HG02970 (cell line): ENCODE measurements at regions not wholly inside any gene's neighbourhood (a gene's known extent, or its start where the extent isn't known, plus 50 kb on each side); places are given as distances from the start of the nearest gene placed in this dataset.
"Not testable (repeated sequence)": the region's sequence is repeated elsewhere in the genome, so short reads cannot be mapped to it uniquely, and the experiment has no call there.

ENCODE experiments used
- ATAC-seq: cut with Tn5 transposase; IDR thresholded peaks from one replicate; pipeline ENCODE4 v1.9.1; 2021; ENCODE audit warnings: mild to moderate bottlenecking, moderate library complexity, moderate number of reproducible peaks; ENCODE audit not compliant: unreplicated experiment, low FRiP score

DNA sequence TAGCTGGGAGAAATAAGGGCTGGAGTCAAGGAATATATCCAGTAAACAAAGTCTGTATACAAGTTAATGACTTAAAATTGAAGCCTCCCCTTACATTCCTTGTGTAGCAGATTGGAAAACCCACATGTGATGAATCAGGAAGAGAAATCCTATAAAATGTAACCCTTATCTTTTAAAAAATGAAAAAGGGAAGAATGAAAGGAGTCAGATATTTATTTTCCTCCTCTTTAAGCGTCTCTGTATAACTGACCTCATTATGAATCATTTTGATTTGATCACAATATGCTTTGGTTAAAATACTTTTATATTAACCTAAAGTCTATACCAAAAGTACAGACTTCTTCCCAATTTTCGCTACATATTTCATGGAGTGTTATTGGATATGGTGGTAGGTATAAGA is 316.3 kb upstream of the STAC start:
- ATAC-seq, result no peak

DNA sequence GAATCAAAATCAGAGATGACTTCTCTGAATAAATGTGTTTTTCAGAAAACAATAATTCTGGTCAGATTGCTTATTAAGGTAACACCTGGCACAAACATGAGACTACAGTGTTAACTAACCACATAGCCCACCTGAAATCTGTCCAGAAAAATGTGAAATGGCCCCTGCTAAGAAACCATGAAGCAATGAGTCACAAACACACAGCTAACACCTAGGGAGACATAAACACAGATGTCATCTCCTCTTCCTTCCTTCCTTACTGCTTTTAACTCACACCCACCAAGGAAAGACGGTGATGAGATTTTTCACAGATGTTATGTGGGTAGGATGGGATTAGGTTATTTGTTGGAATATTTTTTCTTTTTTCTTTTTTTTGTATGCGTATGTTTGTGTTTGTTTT is 315.0 kb upstream of the STAC start:
- ATAC-seq, result no peak

DNA sequence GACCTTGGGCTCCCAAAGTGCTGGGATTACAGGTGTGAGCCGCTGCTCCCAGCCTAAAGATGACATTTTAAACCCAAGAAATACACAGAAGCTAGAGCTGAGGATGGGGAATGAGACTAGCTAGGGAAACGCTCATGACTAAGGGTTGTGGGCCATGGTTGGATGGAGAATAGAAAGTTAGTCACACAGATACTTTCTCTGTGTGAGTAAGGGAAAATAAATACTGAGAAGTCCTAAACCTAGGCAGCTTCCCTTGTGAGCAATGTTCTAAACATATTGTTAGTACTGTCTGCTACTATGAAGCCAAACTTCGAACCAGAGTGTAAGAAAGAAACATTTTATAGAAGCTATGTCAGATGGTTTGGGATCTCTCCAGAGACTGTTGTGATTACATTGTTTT is 304.8 kb upstream of the STAC start:
- no peak for ATAC-seq

DNA sequence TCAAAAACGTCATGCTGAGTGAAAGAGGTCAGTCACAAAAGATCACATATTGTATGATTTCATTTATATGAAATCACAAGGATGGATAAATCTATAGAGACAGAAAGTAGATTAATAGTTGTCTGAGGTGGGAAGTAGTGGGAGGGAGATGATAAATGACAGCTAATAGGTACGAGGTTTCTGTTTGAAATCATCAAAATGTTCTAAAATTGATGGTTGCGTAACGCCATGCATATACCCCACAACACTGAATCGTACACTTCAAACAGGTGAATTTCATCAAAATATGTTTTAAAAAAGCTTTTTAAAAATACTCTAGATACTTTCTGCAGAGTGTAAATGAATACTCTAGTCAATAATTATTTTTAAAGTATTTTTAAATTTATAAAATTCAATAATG is 303.0 kb upstream of the STAC start:
- no peak for ATAC-seq

DNA sequence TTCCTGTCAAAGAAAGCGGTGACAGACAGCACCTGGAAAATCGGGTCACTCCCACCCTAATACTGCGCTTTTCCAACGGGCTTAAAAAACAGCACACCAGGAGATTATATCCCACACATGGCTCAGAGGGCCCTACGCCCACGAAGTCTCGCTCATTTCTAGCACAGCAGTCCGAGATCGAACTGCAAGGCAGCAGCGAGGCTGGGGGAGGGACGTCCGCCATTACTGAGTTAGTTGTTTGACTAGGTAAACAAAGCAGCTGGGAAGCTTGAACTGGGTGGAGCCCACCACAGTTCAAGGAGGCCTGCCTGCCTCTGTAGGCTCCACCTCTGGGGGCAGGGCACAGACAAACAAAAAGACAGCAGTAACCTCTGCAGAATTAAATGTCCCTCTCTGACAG is 297.3 kb upstream of the STAC start:
- ATAC-seq, result not testable (repeated sequence)

DNA sequence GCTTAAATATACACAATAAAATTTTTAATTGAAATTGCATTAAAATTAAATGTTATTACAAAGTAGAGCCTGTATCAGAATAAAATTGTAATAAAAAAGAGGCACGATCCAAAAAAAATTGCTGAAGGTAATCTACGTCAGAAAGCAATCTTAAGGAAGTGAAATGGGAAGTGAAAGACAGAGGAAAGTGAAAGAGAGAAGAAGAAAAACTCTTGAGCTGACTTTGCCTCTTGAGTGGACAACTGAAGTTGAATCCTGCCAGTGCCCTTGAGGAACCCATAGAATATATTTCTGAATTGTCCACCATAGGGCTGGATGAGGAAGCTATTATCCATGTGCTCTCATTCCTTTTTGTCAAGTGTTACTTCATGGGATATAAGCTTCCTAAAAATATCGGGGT is 285.1 kb upstream of the STAC start:
- no peak for ATAC-seq

DNA sequence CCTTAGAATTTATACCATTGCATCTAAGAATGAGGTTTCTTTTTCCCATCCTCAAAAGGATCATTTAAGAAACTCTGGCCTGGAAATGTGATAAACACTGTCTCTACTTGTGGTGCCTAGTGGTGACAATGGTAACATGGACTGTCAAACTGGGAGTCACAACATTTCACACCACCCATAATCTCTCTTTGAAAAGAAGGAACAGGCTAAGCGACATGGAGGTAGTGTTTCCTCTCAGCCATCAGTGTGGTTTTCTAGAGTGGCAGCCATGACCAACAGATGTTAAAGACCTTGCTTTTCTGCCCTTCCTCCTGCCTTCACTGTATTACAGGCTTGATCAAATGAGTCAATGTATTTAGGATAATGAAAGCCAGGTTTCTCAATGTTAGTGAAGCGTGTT is 283.1 kb upstream of the STAC start:
- ATAC-seq, result no peak

DNA sequence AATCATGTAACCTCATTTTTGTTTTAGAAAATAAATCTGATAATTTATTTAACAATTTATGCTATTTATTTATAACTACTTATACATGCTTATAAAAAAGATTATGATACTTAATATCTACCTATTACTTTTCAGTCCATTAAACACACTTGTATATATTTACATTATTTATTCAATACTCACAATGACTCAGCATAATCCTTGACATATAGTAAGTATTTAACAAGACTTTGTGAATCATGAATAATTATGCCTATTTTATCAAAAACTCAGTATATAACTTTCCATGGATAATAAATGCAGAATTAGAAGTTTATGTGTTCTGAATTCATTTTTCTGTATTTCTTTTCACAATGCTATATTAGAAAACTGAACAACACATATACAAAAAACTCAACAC is 266.0 kb upstream of the STAC start:
- ATAC-seq, result no peak

DNA sequence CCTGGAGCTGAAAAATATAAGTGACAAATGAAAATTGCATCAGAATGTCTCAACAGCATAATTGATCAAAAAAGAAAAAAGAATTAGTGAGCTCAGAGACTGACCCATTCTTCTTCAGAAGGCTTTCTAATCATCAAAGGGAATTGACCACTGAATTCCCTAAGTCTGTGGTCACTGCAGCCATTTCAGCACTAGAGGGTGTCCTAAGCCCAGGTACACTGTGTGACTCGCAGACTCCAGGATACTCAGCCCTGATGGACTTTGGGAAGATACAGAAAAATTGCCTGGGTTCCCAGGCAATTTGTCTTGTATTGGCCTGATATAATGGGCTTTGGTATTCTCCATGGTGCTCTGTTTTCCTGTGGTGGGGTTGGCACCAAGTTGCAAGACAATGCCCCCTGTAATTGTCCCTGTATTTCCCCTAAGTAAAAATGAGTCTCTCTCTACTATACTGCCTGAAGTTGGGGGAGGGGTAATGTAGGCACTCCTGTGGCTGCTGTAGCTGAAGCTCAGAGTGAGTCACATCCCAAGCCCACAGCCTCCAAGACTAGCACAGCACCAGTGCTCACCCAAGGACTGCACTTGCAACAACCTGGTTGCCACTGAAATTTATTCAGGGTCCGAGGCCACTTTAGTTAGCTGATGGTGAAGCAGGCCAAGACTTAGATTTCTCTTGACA is 256.0 kb upstream of the STAC start:
- ATAC-seq, result no peak

DNA sequence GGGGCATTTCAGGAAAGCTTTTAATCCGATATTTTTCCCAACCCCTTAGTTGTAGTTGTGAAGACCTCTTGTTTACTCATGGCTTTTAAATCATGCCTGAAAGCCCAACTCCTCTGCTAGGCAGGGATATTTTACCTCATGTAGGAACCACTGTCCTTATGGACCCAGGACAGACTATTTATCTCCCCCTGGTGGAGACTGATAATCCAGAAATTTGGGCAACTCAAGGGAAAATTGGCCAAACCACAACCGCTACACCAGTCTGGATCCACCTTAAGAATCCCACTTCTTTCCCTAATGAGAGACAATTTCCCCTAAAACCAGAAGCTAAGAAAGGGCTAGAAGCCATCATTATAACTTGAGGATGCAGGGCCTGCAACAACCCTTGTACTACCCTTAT is 248.1 kb upstream of the STAC start:
- no peak for ATAC-seq

DNA sequence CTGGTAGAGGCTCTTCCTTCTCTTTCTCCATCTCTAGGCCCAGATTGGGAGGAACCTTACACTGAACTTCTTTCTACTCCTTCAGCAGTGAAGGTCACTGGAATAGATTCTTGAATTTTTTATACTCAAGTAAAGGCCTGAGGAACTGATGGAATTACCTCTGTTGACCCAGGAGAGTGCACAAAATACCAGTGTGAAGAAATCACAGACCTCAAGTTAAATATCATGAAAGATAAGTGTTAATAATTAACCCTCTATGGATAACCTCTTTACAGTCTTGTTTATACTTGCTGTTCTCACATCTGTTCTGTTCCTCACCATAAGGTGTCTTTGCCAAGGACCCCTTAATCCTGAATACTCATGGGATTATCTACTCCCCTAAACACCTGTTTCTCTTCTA is 244.4 kb upstream of the STAC start:
- no peak for ATAC-seq

DNA sequence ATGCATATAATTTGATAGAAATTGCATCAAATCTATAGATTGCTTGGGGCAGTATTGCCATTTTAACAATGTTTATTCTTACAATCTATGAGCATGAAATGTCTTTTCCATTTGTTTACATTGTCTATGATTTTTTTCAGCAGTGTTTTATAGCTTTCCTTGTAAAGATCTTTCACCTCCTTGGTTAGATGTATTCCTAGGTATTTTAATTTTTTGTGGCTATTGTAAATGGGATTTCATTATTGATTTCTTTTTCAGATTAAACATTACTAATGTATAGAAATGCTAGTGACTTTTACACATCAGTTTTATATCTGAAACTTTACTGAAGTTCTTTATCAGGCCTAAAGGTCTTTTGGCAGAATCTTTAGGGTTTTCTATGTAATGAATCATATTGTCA is 237.6 kb upstream of the STAC start:
- no peak for ATAC-seq

DNA sequence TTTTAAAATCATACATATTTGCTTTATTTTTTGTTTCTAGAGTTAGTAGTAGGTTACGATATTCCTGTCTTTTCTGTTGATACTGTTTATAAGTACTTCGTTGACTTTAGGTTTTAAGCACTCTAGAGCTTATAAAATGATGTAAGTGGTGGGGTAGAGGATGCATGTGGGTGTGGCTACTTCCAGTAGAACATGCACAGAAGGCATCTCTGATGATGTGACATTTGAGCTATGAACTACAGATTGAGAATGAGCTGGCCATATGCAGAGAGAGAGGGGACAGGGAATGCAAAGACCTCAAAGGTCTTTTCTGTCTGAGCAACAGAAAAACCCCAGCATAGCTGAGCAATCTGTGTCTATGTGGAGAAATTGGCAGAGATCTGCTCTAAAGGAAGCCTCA is 233.9 kb upstream of the STAC start:
- ATAC-seq, result no peak

DNA sequence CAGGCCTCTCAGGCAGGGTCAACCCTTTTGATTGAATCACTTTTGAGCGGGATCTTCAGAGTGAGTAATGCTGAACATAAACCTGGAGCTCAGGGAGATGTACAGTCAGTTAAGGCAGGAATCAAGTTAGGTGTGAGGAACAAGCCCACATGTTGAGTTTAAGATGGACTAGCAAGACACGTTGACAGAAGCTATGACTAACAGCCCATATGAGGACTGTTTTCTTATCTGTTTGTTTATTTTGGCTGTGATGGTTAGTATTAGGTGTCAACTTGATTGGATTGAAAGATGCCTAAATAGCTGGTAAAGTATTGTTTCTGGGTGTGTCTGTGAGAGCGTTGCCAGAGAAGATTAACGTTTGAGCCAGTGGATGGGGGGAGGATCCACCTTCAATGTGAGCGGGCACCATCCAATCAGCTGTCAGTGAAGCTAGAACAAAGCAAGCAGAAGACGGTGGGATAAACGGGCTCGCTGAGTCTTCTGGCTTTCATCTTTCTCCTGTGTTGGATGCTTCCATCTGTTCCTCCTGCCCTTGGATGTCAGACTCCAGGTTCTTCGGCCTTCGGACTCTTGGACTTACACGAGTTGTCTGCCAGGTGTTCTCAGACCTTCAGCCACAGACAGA is 232.3 kb upstream of the STAC start:
- ATAC-seq, result no peak

DNA sequence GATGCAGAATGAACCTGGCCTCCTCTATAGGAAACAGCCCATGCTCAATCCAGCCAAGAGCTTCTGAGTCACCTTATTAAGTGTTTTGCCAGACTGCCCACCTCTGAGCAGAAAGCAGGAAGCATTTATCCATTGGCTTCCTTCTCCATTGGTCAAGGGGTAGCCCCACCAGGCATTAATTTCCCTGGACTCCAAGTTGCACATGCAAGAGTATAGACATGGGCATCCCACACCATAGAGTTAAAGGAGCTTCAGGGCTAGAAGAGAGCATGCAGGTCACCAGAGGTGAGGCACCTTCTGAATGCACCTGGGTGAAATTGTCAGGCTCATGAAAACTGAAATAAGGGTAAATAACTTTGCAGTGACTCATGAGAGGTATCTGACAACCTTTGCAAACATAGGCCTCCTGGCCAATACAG is 230.8 kb upstream of the STAC start:
- no peak for ATAC-seq

DNA sequence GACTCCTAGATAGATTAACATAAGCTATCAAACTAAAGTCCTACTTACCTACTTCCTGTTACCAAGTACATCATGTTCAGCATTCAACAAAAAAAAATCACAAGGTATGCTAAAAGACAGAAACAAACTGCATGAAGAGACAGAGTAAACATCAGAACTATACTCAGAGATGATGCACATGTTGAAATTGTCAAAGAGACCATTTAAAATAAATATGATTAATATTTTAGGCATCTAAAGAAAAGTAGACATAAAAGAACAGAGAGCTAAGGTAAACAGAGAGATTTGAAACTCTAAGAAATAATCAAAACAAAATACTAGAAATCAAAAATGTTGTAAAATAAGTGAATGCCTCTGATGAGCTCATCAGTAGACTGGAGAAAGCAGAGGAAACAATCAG is 224.8 kb upstream of the STAC start:
- no peak for ATAC-seq

DNA sequence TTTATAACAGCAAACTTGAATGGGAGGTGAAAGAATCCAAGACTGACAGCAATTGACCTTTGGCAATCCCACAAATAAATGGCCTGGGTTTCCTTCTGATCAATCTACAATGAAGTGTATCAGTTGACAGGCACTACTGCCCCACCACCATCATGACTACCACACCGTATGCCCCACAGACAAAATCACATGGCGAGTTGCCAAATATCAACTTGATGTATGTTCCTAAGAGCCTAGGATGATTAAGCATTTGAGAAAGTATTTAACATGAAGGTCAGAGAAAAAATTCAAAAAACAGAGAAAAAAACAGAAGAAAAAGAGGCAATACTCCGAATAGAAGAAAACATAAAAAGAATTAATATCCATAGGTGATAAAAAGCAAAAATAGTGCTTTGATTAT is 215.9 kb upstream of the STAC start:
- no peak for ATAC-seq

DNA sequence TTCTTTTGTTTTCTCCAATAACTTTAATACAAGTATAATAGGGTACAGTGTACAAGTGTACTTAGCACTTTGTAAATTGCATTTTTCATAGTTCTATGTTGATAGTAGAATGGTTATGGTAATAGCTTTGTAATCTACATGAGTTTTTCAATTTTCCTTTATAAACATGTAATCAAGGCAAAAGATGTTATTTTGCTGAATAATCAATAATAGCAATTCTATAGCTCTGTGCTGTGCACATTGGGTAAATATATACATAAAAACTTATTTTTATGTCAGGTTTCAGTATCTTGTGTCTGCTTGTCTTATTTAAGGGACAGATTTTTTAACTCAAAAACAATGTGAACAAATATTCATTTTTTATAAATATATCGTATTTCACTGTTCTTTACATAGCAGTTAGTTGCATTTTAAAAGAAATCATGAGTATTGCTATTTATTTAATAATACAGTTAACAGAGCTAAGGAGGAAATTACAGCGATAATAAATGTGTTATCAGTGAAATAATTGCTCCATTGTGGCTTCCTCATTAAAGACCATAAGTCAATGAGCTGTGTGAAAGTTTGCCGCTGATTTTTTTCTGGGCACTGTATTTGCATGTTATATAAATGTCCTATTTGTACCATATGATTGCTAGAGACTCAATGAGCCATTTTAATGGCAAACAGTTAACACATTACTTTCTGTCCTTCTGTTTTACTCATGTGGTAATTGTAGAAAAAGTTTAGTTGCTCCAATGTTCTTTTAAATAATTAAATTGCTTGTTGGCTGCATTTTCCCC is 214.6 kb upstream of the STAC start:
- no peak for ATAC-seq

DNA sequence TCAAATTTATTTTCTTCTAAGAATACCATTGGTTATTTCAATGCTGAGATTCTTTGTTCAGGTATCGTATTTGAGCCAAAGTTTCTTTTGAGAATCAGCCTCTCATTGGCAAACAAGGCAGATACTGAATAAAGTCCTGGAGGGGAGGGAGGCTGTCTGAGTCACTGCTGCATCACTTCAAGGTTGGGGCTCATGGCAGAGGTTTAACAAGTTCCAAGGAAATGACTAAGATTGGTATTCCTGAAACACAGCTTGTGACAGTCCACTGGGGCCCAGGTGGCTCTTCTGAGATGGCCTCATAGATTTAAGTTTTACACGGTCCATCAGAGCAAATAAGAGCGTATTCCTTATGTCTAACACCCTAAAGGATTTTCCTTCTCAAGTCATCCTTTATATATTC is 213.8 kb upstream of the STAC start:
- ATAC-seq, result no peak

DNA sequence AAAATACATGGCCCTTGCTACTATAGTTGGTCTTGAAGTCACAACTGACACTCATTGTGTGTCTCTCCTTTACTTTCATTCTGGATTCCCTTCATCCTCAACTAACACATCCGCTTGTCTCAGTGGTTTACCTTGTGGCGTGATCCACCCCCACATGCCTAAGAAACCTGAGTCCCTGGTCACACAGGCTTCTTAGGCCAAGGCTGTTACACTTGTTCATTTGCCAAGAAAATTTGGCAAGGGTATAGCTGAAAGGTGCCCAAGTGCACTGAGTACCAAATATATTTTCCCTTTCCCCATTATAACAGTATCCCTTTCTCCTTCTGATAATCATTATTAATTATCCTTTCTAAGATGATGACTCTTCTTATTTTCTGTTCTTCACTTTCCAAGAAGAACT is 207.6 kb upstream of the STAC start:
- no peak for ATAC-seq

DNA sequence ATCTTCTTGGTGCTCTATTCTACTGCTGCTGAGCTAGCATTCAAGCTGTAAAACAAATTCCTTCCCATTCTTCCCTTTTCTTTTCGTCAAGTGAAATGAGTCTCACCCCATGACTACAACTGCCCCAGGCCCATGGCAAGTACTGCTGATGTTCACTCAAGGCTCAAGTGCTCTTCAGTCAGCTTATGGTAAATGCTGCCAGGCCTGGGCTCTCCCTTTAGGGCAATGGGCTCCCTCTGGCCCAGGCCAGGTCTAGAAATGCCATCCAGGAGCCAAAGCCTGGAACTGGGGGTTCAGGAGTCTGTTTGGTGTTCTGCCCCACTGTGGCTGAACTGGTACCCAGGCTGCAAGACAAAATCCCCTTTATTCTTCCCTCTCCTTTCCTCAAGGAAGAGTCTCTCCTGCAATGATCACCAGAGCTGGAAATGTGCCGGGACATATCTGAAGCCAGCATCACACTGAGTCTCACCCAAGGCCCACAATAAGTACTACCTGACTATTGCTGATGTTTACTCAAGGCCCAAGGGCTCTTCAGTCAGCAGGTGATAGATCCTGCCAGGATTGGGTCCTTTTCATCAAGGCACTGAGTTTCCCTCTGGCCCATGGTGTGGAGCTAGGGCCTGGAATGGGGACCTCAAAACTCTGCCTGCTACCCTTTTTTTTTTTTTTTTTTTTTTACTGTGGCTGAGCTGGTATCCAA is 205.0 kb upstream of the STAC start:
- ATAC-seq, result no peak
